Urinary bladder (tissue), 3 donors: ENCODE measurements at regions not wholly inside any gene's neighbourhood (a gene's known extent, or its start where the extent isn't known, plus 50 kb on each side); places are given as distances from the start of the nearest gene placed in this dataset.

Experiments
- DNase-seq: peaks from one replicate; pipeline ENCODE4 v3.0.0-alpha.2; 2015; ENCODE audit errors: extremely low spot score
- H3K27ac ChIP-seq: one replicate; pipeline ENCODE4 v1.5.1; 2013; ENCODE audit warnings: low read depth, mild to moderate bottlenecking, moderate library complexity
- H3K36me3 ChIP-seq: one replicate; pipeline ENCODE4 v1.6.1; 2013; ENCODE audit warnings: mild to moderate bottlenecking, moderate library complexity; ENCODE audit not compliant: insufficient read depth
- H3K4me1 ChIP-seq: one replicate; pipeline ENCODE4 v1.6.1; 2013; ENCODE audit warnings: mild to moderate bottlenecking, moderate library complexity; ENCODE audit not compliant: insufficient read depth
- H3K4me3 ChIP-seq: one replicate; pipeline ENCODE4 v1.5.1; 2013; ENCODE audit warnings: low read depth, low read length
- WGBS: extraction: QIAGEN DNeasy Blood & Tissue Kit; methylation state at CpG from one replicate; pipeline ENCODE4 v1.1.7; 2013; 5-methylcytosine and 5-hydroxymethylcytosine counted together
- donor health status: healthy with polysubstance abuse.
- donor health status: healthy.

DNA sequence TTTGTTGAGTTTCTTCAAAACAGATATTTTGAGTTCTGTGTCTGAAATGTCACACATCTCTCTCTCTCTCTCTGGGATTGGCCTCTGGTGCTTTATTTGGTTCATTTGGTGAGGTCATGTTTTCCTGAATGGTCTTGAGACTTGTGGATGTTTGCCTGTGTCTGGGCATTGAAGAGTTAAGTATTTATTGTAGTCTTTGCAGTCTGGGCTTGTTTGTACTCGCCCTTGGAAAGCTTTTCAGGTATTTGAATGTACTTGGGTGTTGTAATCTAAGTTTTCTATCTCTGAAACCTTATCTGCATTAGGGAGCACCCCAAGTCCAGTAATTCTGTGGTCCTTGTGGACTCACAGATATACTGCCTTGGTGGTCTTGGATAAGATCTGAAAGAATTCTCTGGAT lies 106.7 kb upstream of the PRSS58 start:
- Histone ChIP-seq H3K4me3 (no peak overlapping the region), H3K4me1 (no peaks in the 10 kb centered on the region), H3K36me3 (no peaks in the 10 kb centered on the region), H3K27ac (no peak overlapping the region)
- 35% methylated on average over 1 of the region's 1 CpG for WGBS
- no peak for DNase-seq

DNA sequence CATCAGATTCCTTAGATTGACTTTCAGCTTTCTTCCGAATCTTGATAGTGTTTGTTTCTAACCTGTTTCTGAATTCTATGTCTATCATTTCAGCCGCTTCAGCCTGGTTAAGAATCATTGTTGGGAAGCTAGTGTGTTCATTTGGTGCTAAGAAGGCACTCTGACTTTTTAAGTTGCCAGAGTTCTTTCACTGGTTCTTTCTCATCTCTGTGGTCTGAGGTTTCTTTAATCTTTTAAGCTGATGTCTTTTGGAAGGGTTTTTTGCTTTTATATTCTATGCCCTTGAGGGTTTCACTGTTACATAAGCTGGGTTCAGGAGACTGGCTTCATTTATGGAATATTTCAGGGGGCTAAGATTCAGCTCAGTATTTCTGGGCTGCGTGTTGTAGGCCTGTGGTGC lies 104.5 kb upstream of the PRSS58 start:
- no peak for DNase-seq
- Histone ChIP-seq H3K36me3 (no peaks in the 10 kb centered on the region), H3K27ac (no peak overlapping the region), H3K4me1 (no peaks in the 10 kb centered on the region), H3K4me3 (no peak overlapping the region)
- WGBS: 88% methylated on average over 3 of the region's 3 CpGs

GRCh38 chr7:142359694-142360279 lies 101.9 kb upstream of the PRSS58 start:
- no peak for DNase-seq
- Histone ChIP-seq H3K4me1 (no peaks in the 10 kb centered on the region), H3K4me3 (no peak overlapping the region), H3K27ac (no peak overlapping the region), H3K36me3 (no peaks in the 10 kb centered on the region)
- WGBS: 62% methylated on average over 8 of the region's 8 CpGs

- H3K4me3 ChIP-seq: no peak overlapping the region
- no peak overlapping the region for H3K27ac ChIP-seq
- no peaks in the 10 kb centered on the region for H3K36me3 ChIP-seq
- H3K4me1 ChIP-seq: no peaks in the 10 kb centered on the region
- DNase-seq: no peak
- 13% methylated on average over 2 of the region's 2 CpGs for WGBS
These were observed 100.2 kb upstream of the PRSS58 start for GRCh38 chr7:142357953-142358520.

DNA sequence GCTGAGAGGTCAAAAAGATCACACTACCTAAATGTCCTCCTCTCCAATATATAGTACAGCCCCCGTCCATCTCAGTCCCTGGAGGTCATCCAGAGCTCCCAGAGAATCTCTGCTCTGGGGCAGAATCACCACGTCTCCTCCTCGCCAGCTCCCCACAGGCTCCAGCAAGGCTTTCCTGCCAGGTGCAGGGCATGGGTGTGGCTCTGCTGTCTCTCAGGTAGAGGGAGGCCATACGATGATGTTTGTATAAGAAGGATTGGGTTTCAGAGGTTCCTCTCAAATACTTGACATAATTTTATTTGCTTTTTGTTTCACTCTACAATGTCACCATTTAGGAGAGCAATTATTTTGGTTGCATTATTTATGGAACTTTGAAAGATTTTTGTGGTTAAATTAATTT lies 98.3 kb upstream of the PRSS58 start:
- no peak for DNase-seq
- no peaks in the 10 kb centered on the region for H3K36me3 ChIP-seq
- H3K4me3 ChIP-seq: no peak overlapping the region
- H3K4me1 ChIP-seq: no peaks in the 10 kb centered on the region
- WGBS: 64% methylated on average over 4 of the region's 4 CpGs
- H3K27ac ChIP-seq: no peak overlapping the region

GRCh38 chr7:142355328-142355727 lies 97.5 kb upstream of the PRSS58 start:
- no peak overlapping the region for H3K4me3 ChIP-seq
- no peaks in the 10 kb centered on the region for H3K4me1 ChIP-seq
- no peaks in the 10 kb centered on the region for H3K36me3 ChIP-seq
- DNase-seq: no peak
- 37% methylated on average over 3 of the region's 3 CpGs for WGBS
- no peak overlapping the region for H3K27ac ChIP-seq

- H3K27ac ChIP-seq: no peak overlapping the region
- no peaks in the 10 kb centered on the region for H3K36me3 ChIP-seq
- H3K4me3 ChIP-seq: no peak overlapping the region
- H3K4me1 ChIP-seq: no peaks in the 10 kb centered on the region
- WGBS: 73% methylated on average over 15 of the region's 15 CpGs
- DNase-seq: no peak
These were observed 95.5 kb upstream of the PRSS58 start for GRCh38 chr7:142353147-142354060.

GRCh38 chr7:142352543-142352942 lies 94.7 kb upstream of the PRSS58 start:
- H3K36me3 ChIP-seq: no peaks in the 10 kb centered on the region
- no peak for DNase-seq
- 56% methylated on average over 9 of the region's 9 CpGs for WGBS
- H3K4me1 ChIP-seq: no peaks in the 10 kb centered on the region
- H3K4me3 ChIP-seq: no peak overlapping the region
- no peak overlapping the region for H3K27ac ChIP-seq

- WGBS: 85% methylated on average over 5 of the region's 5 CpGs
- H3K36me3 ChIP-seq: no peaks in the 10 kb centered on the region
- H3K4me1 ChIP-seq: no peaks in the 10 kb centered on the region
- DNase-seq: no peak
- no peak overlapping the region for H3K27ac ChIP-seq
- H3K4me3 ChIP-seq: no peak overlapping the region
These were observed 93.3 kb upstream of the PRSS58 start for GRCh38 chr7:142351145-142351544.

- H3K4me1 ChIP-seq: no peaks in the 10 kb centered on the region
- H3K36me3 ChIP-seq: no peaks in the 10 kb centered on the region
- DNase-seq: no peak
- H3K27ac ChIP-seq: no peak overlapping the region
- 87% methylated on average over 15 of the region's 15 CpGs for WGBS
- no peak overlapping the region for H3K4me3 ChIP-seq
These were observed 92.0 kb upstream of the PRSS58 start for GRCh38 chr7:142349670-142350405.

DNA sequence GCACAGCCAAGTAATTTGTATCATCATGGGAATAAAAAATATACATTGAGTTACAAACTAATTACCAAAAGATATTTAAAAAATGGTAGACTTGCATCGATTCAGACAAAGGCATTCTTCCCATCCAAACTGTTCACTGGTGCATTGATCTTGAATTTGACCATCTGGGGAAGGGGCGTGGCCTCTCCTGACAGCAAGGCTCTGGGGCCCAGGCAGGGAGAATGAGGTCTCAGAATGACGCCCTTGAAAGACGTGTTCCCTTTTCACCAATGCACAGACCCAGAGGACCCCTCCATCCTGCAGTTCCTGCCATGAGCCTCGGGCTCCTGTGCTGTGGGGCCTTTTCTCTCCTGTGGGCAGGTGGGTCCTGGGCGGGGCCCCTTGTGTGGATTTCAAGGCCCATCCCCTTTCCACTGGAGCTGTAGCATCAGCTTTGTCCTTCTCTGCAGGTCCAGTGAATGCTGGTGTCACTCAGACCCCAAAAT lies 91.1 kb upstream of the PRSS58 start:
- no peak overlapping the region for H3K27ac ChIP-seq
- no peaks in the 10 kb centered on the region for H3K4me1 ChIP-seq
- H3K36me3 ChIP-seq: no peaks in the 10 kb centered on the region
- no peak for DNase-seq
- H3K4me3 ChIP-seq: no peak overlapping the region
- WGBS: 81% methylated on average over 6 of the region's 6 CpGs

DNA sequence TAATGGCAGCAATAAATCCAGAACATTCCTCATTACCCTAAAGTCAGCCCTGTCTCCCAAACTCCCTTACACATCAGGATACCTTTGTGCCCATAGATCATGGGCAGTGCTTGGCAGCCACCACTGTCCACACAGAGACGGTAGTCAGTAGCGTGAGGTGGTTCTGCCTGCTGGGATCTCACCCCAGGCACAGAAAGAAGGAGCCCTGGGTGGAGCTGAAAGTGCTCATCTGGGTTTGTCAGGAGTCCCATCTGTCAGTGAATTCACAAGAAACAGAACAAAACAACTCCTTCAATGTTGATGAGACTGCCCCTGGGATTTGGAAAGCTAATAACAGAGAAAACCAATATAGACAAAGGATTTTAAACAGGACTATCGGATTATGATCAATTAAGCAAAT lies 90.2 kb upstream of the PRSS58 start:
- Histone ChIP-seq H3K27ac (no peak overlapping the region), H3K4me1 (no peaks in the 10 kb centered on the region), H3K4me3 (no peak overlapping the region), H3K36me3 (no peaks in the 10 kb centered on the region)
- 62% methylated on average over 3 of the region's 3 CpGs for WGBS
- no peak for DNase-seq

DNA sequence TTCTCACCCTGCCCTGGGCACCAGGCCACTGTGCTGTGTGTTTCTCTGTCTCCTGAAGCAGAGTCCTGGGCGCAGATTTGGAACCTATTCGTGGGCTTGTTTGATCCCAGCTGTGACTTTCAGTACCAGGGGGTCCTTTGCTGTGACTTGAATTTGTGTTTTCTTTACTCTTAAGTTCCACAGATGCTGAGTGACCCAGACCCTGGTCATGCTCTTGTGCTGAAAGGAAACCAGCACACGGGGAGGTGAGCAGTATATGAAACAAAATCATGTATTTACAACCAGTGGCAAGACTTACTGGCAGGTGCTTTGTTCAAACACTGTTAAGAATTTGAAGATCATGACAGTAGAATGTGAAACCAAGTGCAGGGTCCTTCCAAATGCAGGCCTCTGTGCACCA lies 89.2 kb upstream of the PRSS58 start:
- no peak for DNase-seq
- Histone ChIP-seq H3K4me3 (no peak overlapping the region), H3K4me1 (no peaks in the 10 kb centered on the region), H3K27ac (no peak overlapping the region), H3K36me3 (no peaks in the 10 kb centered on the region)
- WGBS: 74% methylated on average over 3 of the region's 3 CpGs
